Keratinocyte (primary cell): ENCODE measurements at regions not wholly inside any gene's neighbourhood (a gene's known extent, or its start where the extent isn't known, plus 50 kb on each side); places are given as distances from the start of the nearest gene placed in this dataset.

ENCODE experiments used
- DNase-seq: peaks from one replicate; pipeline ENCODE4 v3.0.0-alpha.2; 2011; ENCODE audit warnings: low read depth, missing footprints, low spot score
- FAIRE-seq: peaks from 2 replicates; lab custom pipeline; 2011; peaks lifted over from hg19 to GRCh38; lab: Jason Lieb, UNC
- H2AFZ ChIP-seq: 2 replicates; pipeline ENCODE4 v1.6.0; 2012; ENCODE audit warnings: low read length, control low read depth, inconsistent platforms; ENCODE audit not compliant: control insufficient read depth
- H3K27ac ChIP-seq: 2 replicates; pipeline ENCODE4 v1.5.1; 2011; ENCODE audit warnings: low read length; ENCODE audit not compliant: control insufficient read depth, insufficient read depth
- H3K27me3 ChIP-seq: 3 replicates; pipeline ENCODE4 v1.6.0; 2011; ENCODE audit warnings: low read length; ENCODE audit not compliant: control insufficient read depth, insufficient read depth; ENCODE audit errors: extremely low read depth
- H3K36me3 ChIP-seq, 2 experiments: 2 replicates in 1 of 2; 3 replicates in 1 of 2; pipeline ENCODE4 v1.5.1; 2011; ENCODE audit warnings: low read length in 2 of 2, mild to moderate bottlenecking in 1 of 2; ENCODE audit not compliant: control insufficient read depth in 2 of 2, insufficient read depth in 2 of 2; ENCODE audit errors: extremely low read depth in 1 of 2
- H3K4me1 ChIP-seq: 3 replicates; pipeline ENCODE4 v1.5.1; 2011; ENCODE audit warnings: low read length; ENCODE audit not compliant: control insufficient read depth, insufficient read depth; ENCODE audit errors: extremely low read depth
- H3K4me2 ChIP-seq: 3 replicates; pipeline ENCODE4 v1.6.0; 2011; ENCODE audit warnings: low read depth, low read length; ENCODE audit not compliant: control insufficient read depth, insufficient read depth; ENCODE audit errors: extremely low read depth
- H3K4me3 ChIP-seq, 3 experiments: fragments of 200-600 bp in 1 of 3; sonication (generic) in 1 of 3; 2 replicates in 2 of 3; 3 replicates in 1 of 3; pipeline ENCODE4 v1.5.1; 2011 to 2016; ENCODE audit warnings: low read length in 3 of 3, mild to moderate bottlenecking in 3 of 3, control low read depth in 2 of 3, inconsistent platforms in 1 of 3, low read depth in 1 of 3, mixed read lengths in 1 of 3, mixed run types in 1 of 3, moderate library complexity in 1 of 3; ENCODE audit not compliant: control insufficient read depth in 2 of 3, insufficient read depth in 2 of 3; ENCODE audit errors: extremely low read depth in 1 of 3
- H3K79me2 ChIP-seq: 2 replicates; pipeline ENCODE4 v1.6.0; 2012; ENCODE audit warnings: low read length; ENCODE audit not compliant: control insufficient read depth, insufficient read depth
- H3K9ac ChIP-seq: 3 replicates; pipeline ENCODE4 v1.6.0; 2011; ENCODE audit warnings: low read length; ENCODE audit not compliant: control insufficient read depth, insufficient read depth; ENCODE audit errors: extremely low read depth
- H3K9me1 ChIP-seq: 3 replicates; pipeline ENCODE4 v1.6.0; 2011; ENCODE audit warnings: low read length; ENCODE audit not compliant: control insufficient read depth, insufficient read depth; ENCODE audit errors: extremely low read depth
- H3K9me3 ChIP-seq: 2 replicates; pipeline ENCODE4 v1.5.1; 2012; ENCODE audit warnings: low read depth, low read length; ENCODE audit not compliant: control insufficient read depth
- H4K20me1 ChIP-seq: 3 replicates; pipeline ENCODE4 v1.6.0; 2011; ENCODE audit warnings: low read length; ENCODE audit not compliant: control insufficient read depth, insufficient read depth; ENCODE audit errors: extremely low read depth
- EZH2 ChIP-seq: IDR thresholded peaks from one replicate; pipeline ENCODE4 v1.6.1; 2012; ENCODE audit warnings: inconsistent platforms, mild to moderate bottlenecking, low read length, moderate library complexity
- dilution Hi-C: fragments of 300-500 bp; cut with MboI; formaldehyde crosslinking; loops from one replicate; pipeline ENCODE4 v1.7.0; 2020; ENCODE audit warnings: low sequenced_read_pairs; ENCODE audit not compliant: extremely low pct_ligation_motif_present
- TF ChIP-seq, protein P1 (sequence below), 3 experiments: IDR thresholded peaks in 1 of 3; conservative IDR thresholded peaks in 1 of 3; optimal IDR thresholded peaks in 1 of 3; 2 replicates in 2 of 3; 3 replicates in 1 of 3; pipeline versions ENCODE3 to v1.5.1; 2011; ENCODE audit warnings: low read length in 3 of 3, mild to moderate bottlenecking in 3 of 3, moderate library complexity in 2 of 3, control low read depth in 1 of 3, inconsistent platforms in 1 of 3; ENCODE audit not compliant: insufficient read depth in 2 of 3; ENCODE audit errors: extremely low read depth in 1 of 3

DNA sequence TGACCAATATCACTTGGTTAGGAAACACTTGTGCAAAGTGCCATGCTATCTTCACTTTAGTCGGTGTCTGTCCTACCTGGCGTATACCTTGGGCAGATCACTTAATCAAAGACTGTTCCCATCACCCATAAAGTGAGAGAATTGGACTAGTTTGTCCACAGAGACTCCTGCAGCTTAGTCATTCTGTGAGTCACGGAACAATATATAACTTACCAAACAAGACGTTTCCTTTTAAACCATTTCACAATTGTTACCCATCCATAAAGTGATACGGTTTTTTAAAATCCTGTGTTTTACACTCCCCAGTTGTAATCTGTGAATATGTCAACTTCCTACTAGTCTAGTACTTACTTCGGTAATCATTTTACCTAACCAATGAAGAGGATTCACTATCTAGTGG, 499.3 kb upstream of the SMIM21 start:
- no peaks in the 10 kb centered on the region for H3K36me3 ChIP-seq
- H3K4me2 ChIP-seq: no peak overlapping the region
- H3K79me2 ChIP-seq: no peaks in the 10 kb centered on the region
- H3K27ac ChIP-seq: no peak overlapping the region
- no peak overlapping the region for H3K4me3 ChIP-seq
- peaks cover 1% of the 10 kb centered on the region for H3K9me3 ChIP-seq
- dilution Hi-C loops: no loop called here
- FAIRE-seq: no peak
- no peaks in the 10 kb centered on the region for H4K20me1 ChIP-seq
- DNase-seq: no peak
- TF ChIP-seq EZH2: no peak
- TF ChIP-seq, protein P1, sequence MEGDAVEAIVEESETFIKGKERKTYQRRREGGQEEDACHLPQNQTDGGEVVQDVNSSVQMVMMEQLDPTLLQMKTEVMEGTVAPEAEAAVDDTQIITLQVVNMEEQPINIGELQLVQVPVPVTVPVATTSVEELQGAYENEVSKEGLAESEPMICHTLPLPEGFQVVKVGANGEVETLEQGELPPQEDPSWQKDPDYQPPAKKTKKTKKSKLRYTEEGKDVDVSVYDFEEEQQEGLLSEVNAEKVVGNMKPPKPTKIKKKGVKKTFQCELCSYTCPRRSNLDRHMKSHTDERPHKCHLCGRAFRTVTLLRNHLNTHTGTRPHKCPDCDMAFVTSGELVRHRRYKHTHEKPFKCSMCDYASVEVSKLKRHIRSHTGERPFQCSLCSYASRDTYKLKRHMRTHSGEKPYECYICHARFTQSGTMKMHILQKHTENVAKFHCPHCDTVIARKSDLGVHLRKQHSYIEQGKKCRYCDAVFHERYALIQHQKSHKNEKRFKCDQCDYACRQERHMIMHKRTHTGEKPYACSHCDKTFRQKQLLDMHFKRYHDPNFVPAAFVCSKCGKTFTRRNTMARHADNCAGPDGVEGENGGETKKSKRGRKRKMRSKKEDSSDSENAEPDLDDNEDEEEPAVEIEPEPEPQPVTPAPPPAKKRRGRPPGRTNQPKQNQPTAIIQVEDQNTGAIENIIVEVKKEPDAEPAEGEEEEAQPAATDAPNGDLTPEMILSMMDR (optimal IDR thresholded peaks at IDR 0.05 in 1 of 3, IDR thresholded peaks at IDR 0.05 in 1 of 3, conservative IDR thresholded peaks at IDR 0.05 in 1 of 3; ENCODE audit: extremely low read depth in 1 of 3, insufficient read depth in 2 of 3, low read length in 3 of 3): no peak
- H3K4me1 ChIP-seq: no peaks in the 10 kb centered on the region
- no peak overlapping the region for H3K9ac ChIP-seq
- H3K9me1 ChIP-seq: no peaks in the 10 kb centered on the region
- no peak overlapping the region for H2AFZ ChIP-seq
- no peaks in the 10 kb centered on the region for H3K27me3 ChIP-seq

DNA sequence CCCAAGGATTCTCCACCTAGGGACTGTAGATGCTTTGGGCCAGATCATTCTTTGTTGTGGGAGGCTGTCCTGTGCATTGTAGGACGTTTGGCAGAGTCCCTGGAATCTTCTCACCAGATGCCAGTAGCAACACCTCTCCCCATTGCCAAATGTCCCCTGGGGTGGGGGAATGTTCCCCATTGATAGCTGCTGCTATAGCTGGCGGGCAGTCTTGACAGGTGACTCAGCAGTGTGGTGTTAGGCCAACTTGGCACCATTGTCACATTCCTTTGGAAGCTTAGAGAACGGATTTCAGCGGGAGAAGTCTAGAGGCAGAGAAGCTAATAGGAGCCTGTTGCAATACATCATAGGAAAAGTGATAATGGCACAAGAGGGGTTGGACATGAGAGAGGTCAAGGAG, 495.7 kb upstream of the SMIM21 start:
- Histone ChIP-seq H3K9me1 (no peaks in the 10 kb centered on the region), H3K36me3 (no peaks in the 10 kb centered on the region), H3K9ac (no peak overlapping the region), H3K79me2 (no peaks in the 10 kb centered on the region), H3K4me2 (no peak overlapping the region), H3K4me1 (no peaks in the 10 kb centered on the region), H2AFZ (no peak overlapping the region), H3K27ac (no peak overlapping the region), H3K4me3 (no peak overlapping the region), H3K9me3 (peaks cover 1% of the 10 kb centered on the region), H3K27me3 (no peaks in the 10 kb centered on the region), H4K20me1 (no peaks in the 10 kb centered on the region)
- TF ChIP-seq EZH2: no peak
- TF ChIP-seq, protein P1 (optimal IDR thresholded peaks at IDR 0.05 in 1 of 3, IDR thresholded peaks at IDR 0.05 in 1 of 3, conservative IDR thresholded peaks at IDR 0.05 in 1 of 3; ENCODE audit: extremely low read depth in 1 of 3, insufficient read depth in 2 of 3, low read length in 3 of 3): no peak
- no peak for DNase-seq
- FAIRE-seq: no peak
- dilution Hi-C loops: no loop called here
